ENCODE measurements at regions not wholly inside any gene's neighbourhood (a gene's known extent, or its start where the extent isn't known, plus 50 kb on each side); places are given as distances from the start of the nearest gene placed in this dataset.

DNA sequence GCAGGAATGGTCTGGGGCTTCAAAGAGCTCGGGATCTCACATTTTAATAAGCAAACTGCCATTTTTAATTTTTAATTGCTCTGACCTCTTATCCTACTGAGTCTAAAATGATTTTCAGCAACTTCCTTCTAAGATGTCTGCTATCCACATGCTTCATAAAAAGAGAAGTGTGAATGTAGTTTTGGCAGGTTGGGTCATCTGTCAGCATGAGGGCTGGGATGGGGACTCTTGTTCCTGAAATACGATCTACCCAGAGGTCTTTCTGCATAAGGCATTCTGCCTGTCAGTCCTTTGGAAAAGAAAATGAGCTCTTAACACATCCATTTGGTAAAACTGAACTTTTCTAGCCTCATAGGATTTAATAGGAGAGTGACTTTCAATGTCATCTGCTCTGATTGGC is 252.8 kb upstream of the APCDD1 start:
- no peak for DNase-seq
- H3K4me2 ChIP-seq (ENCODE audit: unreplicated experiment): no peak overlapping the region
- TF ChIP-seq EZH2phosphoT487 (IDR thresholded peaks at IDR 0.05; ENCODE audit: insufficient read depth, low read depth) (no peak), EZH2 (IDR thresholded peaks at IDR 0.05; ENCODE audit: insufficient read depth, poor library complexity, severe bottlenecking) (no peak)
- no peak overlapping the region for H2AFZ ChIP-seq
- no peaks in the 10 kb centered on the region for H3K36me3 ChIP-seq (ENCODE audit: low read depth)
- H3K9ac ChIP-seq: no peak overlapping the region
- no peaks in the 10 kb centered on the region for H3K27me3 ChIP-seq (replicated peaks; ENCODE audit: insufficient read depth)
- no peaks in the 10 kb centered on the region for H4K20me1 ChIP-seq (ENCODE audit: insufficient read depth)
- H3K9me3 ChIP-seq (ENCODE audit: low read depth): no peaks in the 10 kb centered on the region
- in situ Hi-C loops (cut with MboI): no loop called here
- no peak overlapping the region for H3K27ac ChIP-seq
- no peaks in the 10 kb centered on the region for H3K79me2 ChIP-seq (ENCODE audit: insufficient read depth)
- 20 to 28% methylated on average over 2 of the region's 2 CpGs for WGBS, 2 experiments (ENCODE audit: low coverage in 1 of 2, low lambda C conversion rate in 2 of 2, missing lambda C conversion rate in 2 of 2)
- H3F3A ChIP-seq (ENCODE audit: insufficient read depth): no peaks in the 10 kb centered on the region
- no peaks in the 10 kb centered on the region for H3K9me2 ChIP-seq (ENCODE audit: insufficient read depth)
- H3K4me3 ChIP-seq: no peak overlapping the region
- H3K4me1 ChIP-seq (ENCODE audit: insufficient read depth): no peaks in the 10 kb centered on the region

DNA sequence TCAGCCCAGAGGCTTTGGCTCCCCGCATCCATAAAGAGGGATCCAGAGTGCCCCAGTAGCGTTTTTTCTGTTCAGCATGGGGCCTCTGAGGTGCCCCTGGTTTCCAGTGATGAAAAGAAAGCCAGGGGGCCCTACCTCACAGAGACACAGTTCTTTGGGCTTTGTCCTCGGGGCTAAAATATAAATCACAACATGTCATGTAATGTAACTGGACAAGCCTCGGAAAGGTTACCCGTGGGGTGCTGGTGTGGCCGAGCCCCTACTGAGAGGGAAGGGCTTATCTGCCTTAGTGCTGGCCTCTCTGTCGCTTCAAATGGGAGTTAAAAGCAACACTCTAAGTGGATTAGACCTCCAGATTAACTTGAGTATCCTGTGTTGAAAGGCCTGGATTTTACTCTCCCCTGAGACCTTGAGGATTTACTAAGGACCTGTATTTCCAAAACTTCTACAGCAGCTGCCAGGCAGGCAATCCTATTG is 251.6 kb upstream of the APCDD1 start:
- no peak overlapping the region for H3K27ac ChIP-seq
- TF ChIP-seq EZH2 (IDR thresholded peaks at IDR 0.05; ENCODE audit: insufficient read depth, poor library complexity, severe bottlenecking): no peak
- H3K36me3 ChIP-seq (ENCODE audit: low read depth): no peaks in the 10 kb centered on the region
- in situ Hi-C loops (cut with MboI): no loop called here
- no peak overlapping the region for H2AFZ ChIP-seq
- H3K9ac ChIP-seq: no peak overlapping the region
- H3K27me3 ChIP-seq (replicated peaks; ENCODE audit: insufficient read depth): no peaks in the 10 kb centered on the region
- H3K4me2 ChIP-seq (ENCODE audit: unreplicated experiment): no peak overlapping the region
- WGBS, 2 experiments (ENCODE audit: low coverage in 1 of 2, low lambda C conversion rate in 2 of 2, missing lambda C conversion rate in 2 of 2): 69 to 71% methylated on average over 7 of the region's 7 CpGs
- no peaks in the 10 kb centered on the region for H3K79me2 ChIP-seq (ENCODE audit: insufficient read depth)
- DNase-seq: no peak
- H4K20me1 ChIP-seq (ENCODE audit: insufficient read depth): no peaks in the 10 kb centered on the region
- H3K9me2 ChIP-seq (ENCODE audit: insufficient read depth): no peaks in the 10 kb centered on the region
- no peak overlapping the region for H3K4me3 ChIP-seq
- no peaks in the 10 kb centered on the region for H3K9me3 ChIP-seq (ENCODE audit: low read depth)
- no peaks in the 10 kb centered on the region for H3F3A ChIP-seq (ENCODE audit: insufficient read depth)
- H3K4me1 ChIP-seq (ENCODE audit: insufficient read depth): no peaks in the 10 kb centered on the region

DNA sequence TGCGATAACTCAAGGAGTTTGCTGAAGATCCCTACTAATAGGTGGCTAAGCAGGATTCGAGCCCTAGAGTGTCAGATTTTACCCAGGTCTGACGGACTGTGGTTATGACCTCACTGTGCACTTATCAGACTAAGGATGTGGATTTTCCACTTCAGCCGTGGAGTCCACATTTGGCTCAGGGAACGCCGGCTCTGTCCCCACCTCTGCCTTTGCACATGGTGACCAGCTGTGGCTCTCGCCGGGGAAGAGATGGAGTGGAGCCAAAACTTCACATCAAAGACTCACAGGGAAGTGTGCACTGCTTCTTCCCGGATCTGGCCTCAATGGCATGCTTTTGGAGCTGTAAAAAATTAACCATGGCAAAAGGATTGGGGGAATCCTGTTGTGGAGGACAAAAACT is 249.3 kb upstream of the APCDD1 start:
- no peak overlapping the region for H3K9ac ChIP-seq
- H3F3A ChIP-seq (ENCODE audit: insufficient read depth): no peaks in the 10 kb centered on the region
- no peaks in the 10 kb centered on the region for H3K79me2 ChIP-seq (ENCODE audit: insufficient read depth)
- no peaks in the 10 kb centered on the region for H3K9me3 ChIP-seq (ENCODE audit: low read depth)
- H3K27me3 ChIP-seq (replicated peaks; ENCODE audit: insufficient read depth): no peaks in the 10 kb centered on the region
- 25 to 28% methylated on average over 9 of the region's 9 CpGs for WGBS, 2 experiments (ENCODE audit: low coverage in 1 of 2, low lambda C conversion rate in 2 of 2, missing lambda C conversion rate in 2 of 2)
- H3K4me2 ChIP-seq (ENCODE audit: unreplicated experiment): no peak overlapping the region
- no peaks in the 10 kb centered on the region for H3K9me2 ChIP-seq (ENCODE audit: insufficient read depth)
- no peak for DNase-seq
- H4K20me1 ChIP-seq (ENCODE audit: insufficient read depth): no peaks in the 10 kb centered on the region
- in situ Hi-C loops (cut with MboI): no loop called here
- no peaks in the 10 kb centered on the region for H3K4me1 ChIP-seq (ENCODE audit: insufficient read depth)
- no peak for TF ChIP-seq EZH2phosphoT487 (IDR thresholded peaks at IDR 0.05; ENCODE audit: insufficient read depth, low read depth)
- no peak for TF ChIP-seq EZH2 (IDR thresholded peaks at IDR 0.05; ENCODE audit: insufficient read depth, poor library complexity, severe bottlenecking)
- no peak overlapping the region for H3K4me3 ChIP-seq
- H3K36me3 ChIP-seq (ENCODE audit: low read depth): no peaks in the 10 kb centered on the region
- no peak overlapping the region for H3K27ac ChIP-seq
- no peak overlapping the region for H2AFZ ChIP-seq

DNA sequence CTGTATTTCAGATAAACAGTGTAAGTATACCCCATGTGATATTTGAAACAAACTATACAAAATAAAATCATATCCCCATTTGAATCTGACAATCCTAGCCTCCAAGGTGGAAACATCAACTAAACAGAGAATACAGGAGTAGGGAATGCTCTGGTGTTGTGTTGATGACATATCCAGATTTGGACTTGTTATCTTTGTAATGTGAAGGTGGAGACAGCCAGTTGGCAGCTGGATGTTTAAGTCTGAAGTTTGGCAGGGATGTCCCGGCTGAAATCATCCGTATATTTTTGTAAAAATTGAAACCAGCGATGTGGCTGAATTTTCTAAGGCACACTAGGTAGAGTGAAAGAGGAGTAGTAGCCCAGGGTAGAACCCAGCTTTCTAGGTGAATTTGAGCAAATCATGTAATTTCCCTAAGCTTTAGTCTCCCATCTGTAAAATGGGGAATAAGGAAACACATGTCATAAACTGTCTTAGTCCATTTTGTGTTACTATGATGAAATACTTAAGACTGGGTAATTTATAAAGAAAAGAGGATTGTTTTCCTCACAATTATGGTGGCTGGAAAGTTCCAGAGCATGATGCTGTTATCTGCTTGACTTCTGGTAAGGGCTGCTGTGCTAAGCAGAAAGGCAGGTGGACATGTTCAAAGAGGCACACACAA is 246.6 kb upstream of the APCDD1 start:
- no peaks in the 10 kb centered on the region for H3K79me2 ChIP-seq (ENCODE audit: insufficient read depth)
- no peaks in the 10 kb centered on the region for H3K36me3 ChIP-seq (ENCODE audit: low read depth)
- H3K4me1 ChIP-seq (ENCODE audit: insufficient read depth): no peaks in the 10 kb centered on the region
- in situ Hi-C loops (cut with MboI): no loop called here
- no peak overlapping the region for H2AFZ ChIP-seq
- H3K27me3 ChIP-seq (replicated peaks; ENCODE audit: insufficient read depth): no peaks in the 10 kb centered on the region
- no peaks in the 10 kb centered on the region for H3K9me2 ChIP-seq (ENCODE audit: insufficient read depth)
- no peak overlapping the region for H3K27ac ChIP-seq
- DNase-seq: no peak
- H3K4me3 ChIP-seq: no peak overlapping the region
- TF ChIP-seq EZH2phosphoT487 (IDR thresholded peaks at IDR 0.05; ENCODE audit: insufficient read depth, low read depth): no peak
- TF ChIP-seq EZH2 (IDR thresholded peaks at IDR 0.05; ENCODE audit: insufficient read depth, poor library complexity, severe bottlenecking): no peak
- H3K9ac ChIP-seq: no peak overlapping the region
- no peaks in the 10 kb centered on the region for H3K9me3 ChIP-seq (ENCODE audit: low read depth)
- H3F3A ChIP-seq (ENCODE audit: insufficient read depth): no peaks in the 10 kb centered on the region
- 10 to 15% methylated on average over 3 of the region's 3 CpGs for WGBS, 2 experiments (ENCODE audit: low coverage in 1 of 2, low lambda C conversion rate in 2 of 2, missing lambda C conversion rate in 2 of 2)
- no peaks in the 10 kb centered on the region for H4K20me1 ChIP-seq (ENCODE audit: insufficient read depth)
- no peak overlapping the region for H3K4me2 ChIP-seq (ENCODE audit: unreplicated experiment)

DNA sequence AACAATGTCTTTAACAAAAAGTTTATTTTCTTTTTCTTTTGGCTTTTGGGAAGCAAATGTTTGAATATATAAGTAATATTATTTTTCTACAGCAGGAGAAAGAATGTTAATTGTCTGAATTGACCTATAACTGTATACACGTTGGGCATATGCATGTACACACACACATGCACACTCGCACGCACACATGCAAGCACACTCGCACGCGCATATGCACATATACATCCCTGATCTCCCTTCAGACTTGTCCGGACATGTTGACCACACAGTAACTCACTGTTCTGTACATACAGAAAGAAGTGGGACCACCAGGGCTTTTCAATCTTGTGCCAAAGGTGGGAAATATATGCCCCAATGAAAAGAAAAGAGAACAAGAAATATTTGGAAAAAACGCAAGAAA is 245.1 kb upstream of the APCDD1 start:
- Histone ChIP-seq H3K9me2 (ENCODE audit: insufficient read depth) (no peaks in the 10 kb centered on the region), H4K20me1 (ENCODE audit: insufficient read depth) (no peaks in the 10 kb centered on the region), H3K4me1 (ENCODE audit: insufficient read depth) (no peaks in the 10 kb centered on the region), H3K36me3 (ENCODE audit: low read depth) (no peaks in the 10 kb centered on the region), H3K4me2 (ENCODE audit: unreplicated experiment) (no peak overlapping the region), H3F3A (ENCODE audit: insufficient read depth) (no peaks in the 10 kb centered on the region), H3K9ac (no peak overlapping the region), H3K4me3 (no peak overlapping the region), H3K79me2 (ENCODE audit: insufficient read depth) (no peaks in the 10 kb centered on the region), H3K27me3 (replicated peaks; ENCODE audit: insufficient read depth) (no peaks in the 10 kb centered on the region), H3K27ac (no peak overlapping the region), H2AFZ (no peak overlapping the region), H3K9me3 (ENCODE audit: low read depth) (no peaks in the 10 kb centered on the region)
- TF ChIP-seq EZH2 (IDR thresholded peaks at IDR 0.05; ENCODE audit: insufficient read depth, poor library complexity, severe bottlenecking): no peak
- no peak for TF ChIP-seq EZH2phosphoT487 (IDR thresholded peaks at IDR 0.05; ENCODE audit: insufficient read depth, low read depth)
- 90% methylated on average over 8 of the region's 8 CpGs for WGBS, 2 experiments (ENCODE audit: low coverage in 1 of 2, low lambda C conversion rate in 2 of 2, missing lambda C conversion rate in 2 of 2)
- in situ Hi-C loops (cut with MboI): no loop called here
- no peak for DNase-seq

Measured in GM23248 (cell line).